ENCODE measurements at regions not wholly inside any gene's neighbourhood (a gene's known extent, or its start where the extent isn't known, plus 50 kb on each side); places are given as distances from the start of the nearest gene placed in this dataset.

- no TSS peak for BruUV-seq (replicated peaks)
- Histone ChIP-seq H3K79me2 (ENCODE audit: control insufficient read depth, insufficient read depth, low read length) (no peaks in the 10 kb centered on the region), H3K4me2 (ENCODE audit: insufficient read depth, low read length) (no peak overlapping the region), H3K27me3 (ENCODE audit: control insufficient read depth in 2 of 2, insufficient read depth in 2 of 2, low read length in 2 of 2) (no peaks in the 10 kb centered on the region), H3K9me3 (replicated peaks; ENCODE audit: control insufficient read depth, insufficient read depth, low read length) (peaks cover 3% of the 10 kb centered on the region), H3K36me3 (ENCODE audit: control insufficient read depth in 2 of 2, extremely low read depth in 1 of 2, insufficient read depth in 2 of 2, low read length in 2 of 2) (no peaks in the 10 kb centered on the region), H2AFZ (ENCODE audit: low read depth, low read length) (no peak overlapping the region), H3K9ac (replicated peaks; ENCODE audit: extremely low read depth, insufficient read depth, low read length) (no peak overlapping the region), H4K20me1 (replicated peaks; ENCODE audit: control insufficient read depth, extremely low read depth, insufficient read depth, low read length) (no peaks in the 10 kb centered on the region), H3K9me1 (replicated peaks; ENCODE audit: control insufficient read depth, extremely low read depth, insufficient read depth, low read length) (no peaks in the 10 kb centered on the region), H3K4me1 (ENCODE audit: control insufficient read depth, extremely low read depth, insufficient read depth, low read length) (no peaks in the 10 kb centered on the region), H3K4me3 (replicated peaks in 1 of 3; ENCODE audit: insufficient read depth in 1 of 3, low read depth in 1 of 3, low read length in 3 of 3) (no peak overlapping the region), H3K27ac (ENCODE audit: insufficient read depth, low read depth, low read length) (no peak overlapping the region)
- TF ChIP-seq MYC (IDR thresholded peaks at IDR 0.05; ENCODE audit: low read depth, low read length) = no peak
- TF ChIP-seq POLR2A (IDR thresholded peaks at IDR 0.05; ENCODE audit: low read depth, low read length) = no peak
- no peak for TF ChIP-seq MAX (IDR thresholded peaks at IDR 0.05; ENCODE audit: insufficient read depth, insufficient read length)
- TF ChIP-seq EZH2 (IDR thresholded peaks at IDR 0.05; ENCODE audit: borderline replicate concordance, low read depth, low read length, severe bottlenecking) = no peak
- TF ChIP-seq FOS (IDR thresholded peaks at IDR 0.05; ENCODE audit: borderline replicate concordance, insufficient read depth, low read length) = no peak
- no peak for TF ChIP-seq JUN (IDR thresholded peaks at IDR 0.05; ENCODE audit: borderline replicate concordance, insufficient read depth, insufficient read length, low read depth)
- TF ChIP-seq CTCF (IDR thresholded peaks at IDR 0.05; ENCODE audit: extremely low read depth in 1 of 2, insufficient read depth in 1 of 2, low read depth in 1 of 2, low read length in 2 of 2) = no peak
- no peak for TF ChIP-seq POLR2AphosphoS5 (IDR thresholded peaks at IDR 0.05; ENCODE audit: insufficient read depth, low read depth, low read length)
- no peak for TF ChIP-seq GATA2 (IDR thresholded peaks at IDR 0.05; ENCODE audit: insufficient read depth, insufficient read length, low read depth, low read length)
- dilution Hi-C loops (cut with MboI; ENCODE audit: extremely low pct_ligation_motif_present, low sequenced_read_pairs) (no loop called here), intact Hi-C loops (cut with micrococcal nuclease) (no loop called here)
- CTCF ChIA-PET = no interaction called here
- DNase-seq (ENCODE audit: low read depth, low spot score) (no peak), FAIRE-seq (no peak)
- POLR2A ChIA-PET = no interaction called here
These were observed 783.6 kb upstream of the TBX3 start for GRCh38 chr12:115467531-115467930.

Measured in endothelial cell of umbilical vein (primary cell).